ENCODE measurements at regions not wholly inside any gene's neighbourhood (a gene's known extent, or its start where the extent isn't known, plus 50 kb on each side); places are given as distances from the start of the nearest gene placed in this dataset.

- no peak for TF ChIP-seq EZH2phosphoT487 (IDR thresholded peaks at IDR 0.05)
- no peak for TF ChIP-seq CTCF (IDR thresholded peaks at IDR 0.05)
- no peak for TF ChIP-seq EZH2 (IDR thresholded peaks at IDR 0.05)
These were observed 236.3 kb upstream of the ZC3H12C start for GRCh38 chr11:109856928-109857327.
